ENCODE measurements at regions not wholly inside any gene's neighbourhood (a gene's known extent, or its start where the extent isn't known, plus 50 kb on each side); places are given as distances from the start of the nearest gene placed in this dataset.

GRCh38 chr10:59063491-59063890, 113.0 kb upstream of the PHYHIPL start:
- TF ChIP-seq POLR2AphosphoS5 (IDR thresholded peaks at IDR 0.05) = no peak
- TF ChIP-seq CTCF (IDR thresholded peaks at IDR 0.05) = no peak
